22Rv1 (cell line): ENCODE measurements at regions not wholly inside any gene's neighbourhood (a gene's known extent, or its start where the extent isn't known, plus 50 kb on each side); places are given as distances from the start of the nearest gene placed in this dataset.

ENCODE experiments used
- ZFX ChIP-seq: fragments of 450-650 bp; IDR thresholded peaks from 2 replicates; pipeline ENCODE4 v1.6.1; 2017; ENCODE audit warnings: antibody characterized with exemption, borderline replicate concordance
- TF ChIP-seq, protein P1 (sequence below): fragments of 450-650 bp; IDR thresholded peaks from 2 replicates; pipeline ENCODE4 v1.5.1; 2017; ENCODE audit warnings: mild to moderate bottlenecking

GRCh38 chr16:73275024-73275423 is 227.1 kb upstream of the ZFHX3 start:
- TF ChIP-seq, protein P1, sequence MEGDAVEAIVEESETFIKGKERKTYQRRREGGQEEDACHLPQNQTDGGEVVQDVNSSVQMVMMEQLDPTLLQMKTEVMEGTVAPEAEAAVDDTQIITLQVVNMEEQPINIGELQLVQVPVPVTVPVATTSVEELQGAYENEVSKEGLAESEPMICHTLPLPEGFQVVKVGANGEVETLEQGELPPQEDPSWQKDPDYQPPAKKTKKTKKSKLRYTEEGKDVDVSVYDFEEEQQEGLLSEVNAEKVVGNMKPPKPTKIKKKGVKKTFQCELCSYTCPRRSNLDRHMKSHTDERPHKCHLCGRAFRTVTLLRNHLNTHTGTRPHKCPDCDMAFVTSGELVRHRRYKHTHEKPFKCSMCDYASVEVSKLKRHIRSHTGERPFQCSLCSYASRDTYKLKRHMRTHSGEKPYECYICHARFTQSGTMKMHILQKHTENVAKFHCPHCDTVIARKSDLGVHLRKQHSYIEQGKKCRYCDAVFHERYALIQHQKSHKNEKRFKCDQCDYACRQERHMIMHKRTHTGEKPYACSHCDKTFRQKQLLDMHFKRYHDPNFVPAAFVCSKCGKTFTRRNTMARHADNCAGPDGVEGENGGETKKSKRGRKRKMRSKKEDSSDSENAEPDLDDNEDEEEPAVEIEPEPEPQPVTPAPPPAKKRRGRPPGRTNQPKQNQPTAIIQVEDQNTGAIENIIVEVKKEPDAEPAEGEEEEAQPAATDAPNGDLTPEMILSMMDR = no peak
- no peak for TF ChIP-seq ZFX
